HG03342 (cell line): ENCODE measurements at regions not wholly inside any gene's neighbourhood (a gene's known extent, or its start where the extent isn't known, plus 50 kb on each side); places are given as distances from the start of the nearest gene placed in this dataset.
"Not testable (repeated sequence)": the region's sequence is repeated elsewhere in the genome, so short reads cannot be mapped to it uniquely, and the experiment has no call there.

ENCODE experiments used
- ATAC-seq: cut with Tn5 transposase; IDR thresholded peaks from one replicate; pipeline ENCODE4 v1.9.1; 2021; ENCODE audit warnings: mild to moderate bottlenecking, moderate library complexity; ENCODE audit not compliant: unreplicated experiment

- ATAC-seq: no peak
These were observed 901.4 kb downstream of the AACS start for GRCh38 chr12:125966641-125967040.

DNA sequence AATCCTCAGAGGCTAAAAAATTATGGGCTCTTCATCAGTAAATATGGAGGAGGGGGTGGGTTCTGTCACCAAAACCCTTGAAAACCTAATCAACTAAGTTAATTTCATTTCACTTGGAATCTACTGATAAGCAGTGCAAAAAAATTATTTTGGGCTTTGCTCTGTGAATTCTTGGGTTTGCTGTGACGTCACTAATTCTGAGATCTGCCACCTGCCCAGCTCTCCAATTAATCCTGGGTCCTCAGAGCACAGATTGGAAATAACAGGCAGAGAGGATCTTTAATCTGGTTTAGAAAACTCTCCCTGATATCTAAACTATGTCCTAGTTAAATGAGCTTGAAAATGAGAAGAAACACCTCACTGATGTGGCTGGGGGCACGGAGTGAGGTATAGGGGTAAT lies 903.2 kb downstream of the AACS start:
- ATAC-seq: no peak

DNA sequence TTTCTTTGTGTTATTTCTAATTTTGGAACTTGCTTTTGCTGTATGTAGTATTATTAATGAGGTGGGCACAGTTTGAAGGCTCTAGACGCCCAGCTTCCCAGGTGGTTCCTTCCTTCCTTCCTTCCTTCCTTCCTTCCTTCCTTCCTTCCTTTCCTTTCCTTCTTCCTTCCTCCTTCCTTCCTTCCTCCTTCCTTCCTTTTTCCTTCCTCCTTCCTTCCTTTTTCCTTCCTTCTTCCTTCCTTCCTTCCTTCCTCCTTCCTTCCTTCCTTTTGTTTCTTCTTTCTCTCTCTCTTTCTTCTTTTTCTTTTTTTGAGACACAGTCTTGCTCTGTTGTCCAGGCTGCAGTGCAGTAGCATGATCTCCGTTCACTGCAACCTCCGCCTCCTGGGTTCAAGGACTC lies 906.7 kb downstream of the AACS start:
- ATAC-seq: no peak

DNA sequence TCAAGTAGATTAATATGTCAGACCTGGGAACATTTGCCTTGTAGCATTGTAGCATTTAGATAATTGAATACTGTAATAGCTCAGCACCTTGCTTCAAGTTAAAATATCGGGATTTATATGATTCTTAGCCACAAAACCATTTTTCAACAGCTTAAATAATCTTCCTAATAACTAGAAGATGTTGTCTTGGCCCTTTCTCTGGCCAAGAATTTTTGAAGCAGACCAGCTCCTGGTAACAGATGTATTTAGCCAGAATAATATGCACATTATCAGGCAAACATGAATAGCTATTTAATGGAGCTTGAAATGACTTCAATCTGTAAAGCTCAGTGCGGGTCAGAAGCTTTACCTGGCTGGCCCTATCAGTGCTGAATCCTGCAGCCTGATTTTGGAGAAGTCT lies 913.1 kb downstream of the AACS start:
- no peak for ATAC-seq

DNA sequence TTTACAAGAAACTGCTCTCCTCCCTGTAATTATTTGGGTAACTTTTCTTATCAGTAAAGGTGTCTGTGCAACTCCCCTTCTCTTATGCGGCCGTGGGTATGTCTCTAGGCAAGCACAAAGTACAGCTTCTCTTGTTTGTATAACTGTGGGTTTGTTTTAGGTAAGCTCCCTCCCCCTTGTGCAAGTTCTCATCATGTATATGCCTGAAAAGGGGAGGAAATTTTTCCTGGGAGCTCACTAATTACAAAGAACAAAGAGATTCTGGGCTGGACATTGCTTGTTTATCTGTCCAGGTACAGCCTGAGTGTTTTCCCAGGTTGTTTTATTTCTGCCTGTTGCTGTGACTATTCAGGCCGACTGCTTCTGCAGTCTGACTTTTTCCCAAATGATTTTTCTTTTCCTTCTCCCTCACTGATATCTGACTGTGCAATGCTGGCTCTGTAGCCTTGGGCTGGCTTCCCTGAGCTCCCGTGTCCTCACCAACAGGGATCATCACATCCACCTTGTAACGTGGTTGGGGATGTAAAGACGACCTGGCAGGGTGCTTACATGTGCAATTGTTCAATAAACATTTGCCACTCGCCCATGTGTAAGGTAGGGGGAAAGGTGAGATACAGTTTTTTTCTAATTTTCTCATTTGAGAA lies 916.5 kb downstream of the AACS start:
- ATAC-seq: no peak

DNA sequence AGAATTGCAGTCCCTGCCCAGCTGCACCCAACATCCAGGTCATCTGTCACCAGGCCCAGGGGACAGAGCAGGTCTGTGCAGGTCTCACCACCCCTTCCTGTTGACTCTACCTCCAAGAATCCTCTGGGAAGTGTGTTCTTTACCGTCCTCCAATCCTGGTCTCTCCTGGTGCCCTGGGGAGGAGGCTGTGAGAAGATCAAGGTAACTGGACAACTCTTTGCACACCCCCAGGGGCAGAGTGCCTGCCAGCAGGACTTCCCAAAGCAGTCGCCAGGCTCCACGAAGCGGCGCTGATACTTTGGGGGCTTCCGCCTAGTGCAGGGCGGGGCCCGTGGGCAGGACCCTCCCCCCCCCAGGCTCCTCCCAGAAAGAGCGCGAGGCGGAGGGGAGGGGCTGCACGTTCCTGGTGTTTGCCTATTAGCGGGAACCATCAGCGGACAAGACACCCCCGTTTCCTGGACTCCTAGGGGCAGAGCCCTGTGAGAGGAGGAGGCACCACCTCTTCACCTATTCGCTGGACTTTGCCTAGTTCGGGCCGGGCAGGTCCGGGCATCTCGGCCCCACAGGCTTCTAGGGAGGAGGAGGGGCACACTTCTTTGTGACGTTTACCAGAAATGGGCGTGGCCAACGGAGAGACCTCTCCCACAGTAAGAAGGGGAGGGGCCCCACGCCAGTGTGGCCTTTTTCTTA lies 918.0 kb downstream of the AACS start:
- no peak for ATAC-seq

DNA sequence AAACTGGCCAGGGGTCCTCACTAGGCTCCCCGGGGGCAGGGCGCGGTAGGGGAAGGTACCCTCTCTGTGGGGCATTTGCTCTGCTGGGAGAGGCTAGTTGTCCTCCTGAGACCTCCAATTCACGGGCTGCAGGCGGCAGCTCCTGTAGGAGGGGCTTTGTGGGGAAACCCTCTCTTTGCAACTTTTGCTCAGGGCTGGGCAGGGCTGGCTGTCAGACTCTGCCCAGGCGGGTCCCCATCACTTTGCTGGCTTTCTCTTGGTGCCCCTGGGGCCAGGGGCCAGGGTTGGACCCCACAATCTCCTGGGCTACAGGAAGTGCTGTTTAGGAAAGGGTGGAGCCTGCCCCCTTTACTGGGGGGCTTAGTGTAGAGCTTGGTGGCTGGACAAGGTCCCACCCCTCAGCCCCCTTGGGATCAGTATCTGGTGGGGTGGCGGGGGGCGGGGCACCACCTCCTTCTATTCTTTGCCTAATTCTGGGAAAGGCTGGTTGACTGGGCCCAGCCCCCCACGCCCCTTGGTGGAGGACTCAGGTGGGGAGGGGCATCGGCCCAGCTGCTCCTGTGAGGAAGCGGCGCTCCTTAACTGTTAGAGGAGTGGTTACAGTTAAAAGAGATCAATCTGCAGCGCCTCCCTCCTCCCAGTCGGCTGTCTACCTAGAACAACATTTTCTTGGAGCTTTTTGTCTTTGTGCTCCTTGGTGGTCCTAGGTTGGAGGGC lies 918.7 kb downstream of the AACS start:
- ATAC-seq: no peak

DNA sequence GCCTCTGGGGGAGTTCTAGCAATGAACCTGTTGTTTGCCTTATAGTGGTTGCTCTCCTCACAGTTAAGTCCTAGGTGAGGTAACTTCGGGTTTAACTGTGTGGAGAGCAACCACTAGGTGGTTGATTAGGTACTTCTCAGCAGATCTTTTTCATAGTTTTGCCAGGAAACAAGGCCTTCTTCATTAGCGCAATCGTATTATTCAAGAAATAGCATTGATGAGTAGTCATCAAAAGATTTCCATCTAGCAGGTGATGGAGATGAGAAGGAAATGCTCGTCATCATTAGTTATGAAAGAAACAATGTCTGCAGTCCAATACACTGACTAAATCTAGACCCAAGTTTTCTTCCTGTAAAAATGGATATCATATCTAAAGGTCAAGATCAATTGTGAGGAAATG lies 923.3 kb downstream of the AACS start:
- no peak for ATAC-seq

GRCh38 chr12:125989696-125990095 lies 924.5 kb downstream of the AACS start:
- ATAC-seq: no peak

DNA sequence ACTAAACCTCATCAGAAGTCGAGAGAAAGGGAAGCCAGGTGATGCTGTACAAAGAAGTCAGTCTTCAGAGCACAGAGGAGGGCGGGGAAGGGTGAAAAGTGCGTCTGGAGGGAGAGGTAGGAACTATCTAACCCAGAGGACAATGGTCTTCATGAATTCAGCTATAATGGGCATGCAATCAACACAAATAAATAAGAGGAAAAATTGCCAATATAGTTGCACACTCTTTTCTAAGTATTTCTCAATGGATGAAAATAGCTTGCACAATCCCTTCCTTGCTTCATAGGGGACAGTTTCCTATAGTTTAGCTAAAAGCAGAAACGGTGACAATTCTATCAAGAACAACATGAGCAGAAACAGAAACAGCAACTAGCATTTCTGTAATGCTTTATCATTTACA lies 931.2 kb downstream of the AACS start:
- ATAC-seq: no peak

- ATAC-seq: no peak
These were observed 934.4 kb downstream of the AACS start for GRCh38 chr12:125999628-126000027.

DNA sequence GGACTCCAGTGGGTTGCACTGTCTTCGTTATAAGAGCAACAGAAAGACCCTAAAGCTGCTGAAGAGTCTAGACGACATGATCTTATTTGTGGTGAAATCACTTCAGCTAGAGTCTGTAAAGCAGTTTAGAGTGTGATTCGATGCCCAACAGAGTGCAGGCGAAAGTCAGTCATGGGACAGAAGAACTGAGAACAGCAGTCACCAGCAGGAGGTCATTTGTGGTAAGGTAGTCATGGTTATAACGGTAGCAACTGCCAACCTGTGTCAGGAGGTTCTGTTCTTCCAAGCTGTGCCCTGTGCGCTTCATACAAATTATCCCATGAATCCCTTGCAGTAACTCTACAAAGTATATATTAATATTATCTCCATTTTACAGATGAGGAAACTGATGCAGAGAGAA lies 954.1 kb downstream of the AACS start:
- no peak for ATAC-seq

DNA sequence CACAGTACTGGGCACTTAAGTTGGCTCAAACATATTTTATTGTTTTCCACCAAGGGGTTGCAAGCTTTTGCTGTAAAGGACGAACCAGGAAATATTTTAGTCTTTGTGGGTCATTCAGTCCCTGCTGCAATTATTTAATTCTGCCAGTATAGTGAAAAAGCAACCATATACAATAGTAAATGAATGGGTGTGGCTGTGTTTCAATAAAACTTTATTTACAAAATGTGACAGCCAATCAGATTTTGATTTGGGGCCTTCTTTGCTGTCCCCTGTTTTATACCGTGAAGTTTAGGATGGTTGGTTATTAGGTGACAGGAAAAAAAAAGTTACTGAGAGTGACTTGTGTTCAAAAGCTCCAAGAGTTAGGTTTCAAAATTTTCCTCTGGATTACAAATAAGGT lies 956.4 kb downstream of the AACS start:
- ATAC-seq: no peak

- no peak for ATAC-seq
These were observed 962.6 kb downstream of the AACS start for GRCh38 chr12:126027825-126028224.

DNA sequence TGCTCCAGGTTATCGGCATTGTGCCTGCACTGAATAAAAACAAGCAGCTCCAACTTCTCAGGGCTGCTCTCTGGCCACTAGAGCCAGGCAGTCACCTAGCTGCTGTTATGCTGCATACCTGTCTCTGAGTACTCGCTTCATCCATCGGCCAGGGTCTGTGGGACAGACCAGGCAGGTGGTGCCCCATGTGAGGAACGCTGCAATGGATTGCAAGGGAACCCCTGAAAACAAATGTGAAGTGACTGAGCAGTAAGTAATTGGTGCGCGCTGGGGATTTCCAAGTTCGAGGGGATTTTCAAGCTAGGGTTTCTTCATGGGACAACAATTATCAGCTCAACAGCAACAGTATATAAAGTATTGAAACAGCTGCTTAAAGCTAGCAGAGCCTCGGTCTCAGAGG lies 965.3 kb downstream of the AACS start:
- ATAC-seq: no peak

DNA sequence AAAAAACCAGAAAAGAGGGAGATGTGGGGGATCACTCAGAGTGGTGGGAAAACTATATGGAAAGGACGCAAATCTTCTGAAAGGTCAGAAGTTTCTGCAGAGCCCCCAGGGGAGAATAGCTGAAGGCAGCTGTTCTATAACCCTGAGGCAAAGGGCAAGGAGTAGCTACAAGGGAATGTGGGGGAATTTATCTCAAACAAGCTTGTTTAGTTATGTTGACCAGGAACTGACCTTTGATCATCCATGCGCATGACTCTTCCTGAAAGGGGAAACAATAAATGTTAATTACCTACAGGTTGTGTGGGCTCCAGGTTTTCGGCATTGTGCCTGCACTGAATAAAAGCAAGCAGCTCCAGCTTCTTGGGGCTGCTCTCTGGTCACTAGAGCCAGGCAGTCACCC lies 968.5 kb downstream of the AACS start:
- no peak for ATAC-seq

- no peak for ATAC-seq
These were observed 971.1 kb downstream of the AACS start for GRCh38 chr12:126036348-126036747.

DNA sequence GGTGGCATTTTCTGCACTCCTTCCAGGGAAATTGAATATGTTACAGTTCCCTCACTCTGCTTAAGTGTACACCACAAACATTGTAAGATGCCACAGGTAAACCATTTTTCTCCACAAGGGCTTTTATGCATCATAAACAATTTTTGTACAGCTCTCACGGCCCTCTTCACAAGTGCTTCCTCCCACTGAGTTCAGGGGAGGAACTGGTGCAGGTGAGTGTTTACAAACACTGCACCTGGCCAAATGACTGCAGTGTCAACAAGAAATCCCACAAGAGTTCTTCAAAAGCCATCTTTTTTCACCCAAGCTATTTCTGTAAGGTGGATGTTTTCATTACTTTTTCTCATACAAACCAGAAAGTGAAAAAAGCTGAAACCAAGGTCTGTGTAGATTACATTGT lies 973.2 kb downstream of the AACS start:
- ATAC-seq: no peak

DNA sequence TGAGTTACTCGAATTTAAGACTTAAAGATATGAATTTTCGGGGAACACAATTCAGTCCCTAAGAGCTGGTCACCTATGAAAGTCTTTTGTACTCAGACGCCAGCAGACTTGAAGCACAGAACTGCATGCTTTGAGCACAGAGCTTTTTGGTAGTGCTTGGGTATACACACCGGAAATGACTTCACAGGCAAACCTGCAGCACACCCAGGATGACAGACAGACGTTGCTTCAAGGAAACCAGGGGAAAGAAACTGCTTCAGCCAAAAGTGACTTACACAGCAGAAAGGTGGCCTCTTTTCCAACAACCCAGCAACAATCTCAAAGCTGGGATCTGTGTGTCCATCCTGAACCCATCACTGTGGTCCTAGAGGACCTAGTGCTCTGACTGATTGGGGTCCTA lies 975.1 kb downstream of the AACS start:
- no peak for ATAC-seq

DNA sequence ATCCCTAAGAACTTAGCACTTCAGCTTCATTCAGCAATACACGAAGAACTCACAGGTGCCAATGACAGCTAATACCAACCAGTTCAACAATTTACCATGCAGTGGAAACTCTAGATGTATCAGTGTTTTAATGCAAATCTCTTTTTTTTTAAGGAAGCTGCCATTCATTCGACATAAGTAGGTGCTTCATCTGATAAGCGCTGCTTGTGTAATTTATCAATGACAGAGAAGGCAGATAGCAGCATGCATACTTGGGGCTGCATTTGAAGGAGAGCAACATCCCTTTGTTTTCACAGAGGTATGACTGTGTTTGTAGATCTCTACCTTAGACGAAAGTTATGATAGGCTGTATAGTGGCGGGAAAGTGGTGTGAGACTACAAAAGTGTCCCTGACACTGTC lies 977.1 kb downstream of the AACS start:
- ATAC-seq: no peak

- not testable (repeated sequence) for ATAC-seq
These were observed 984.3 kb downstream of the AACS start for GRCh38 chr12:126049501-126049900.

DNA sequence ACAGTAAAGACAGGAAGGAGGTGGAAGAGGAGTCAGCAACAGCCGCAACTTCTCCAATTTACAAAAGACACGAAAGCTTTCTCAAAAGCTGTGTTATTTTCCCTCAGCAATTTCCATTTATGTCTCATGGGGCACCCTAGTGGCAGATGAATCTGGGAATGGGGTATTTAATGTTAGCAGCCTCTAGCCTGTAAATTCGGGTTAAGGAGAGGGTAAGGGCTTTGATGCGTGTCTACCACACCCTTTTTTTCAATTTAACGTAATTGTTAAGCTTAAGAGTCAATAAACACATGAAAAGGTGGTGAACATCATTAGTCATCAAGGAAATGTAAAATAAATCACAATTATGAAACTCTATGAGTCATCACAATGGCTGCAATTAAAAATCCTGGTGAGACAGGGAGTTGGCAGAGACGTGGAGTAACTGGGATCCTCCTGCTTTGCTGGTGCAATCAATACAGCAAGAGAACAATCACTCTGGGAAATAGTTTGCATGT lies 986.4 kb downstream of the AACS start:
- no peak for ATAC-seq
